Occipital lobe (tissue), 1 donor: ENCODE measurements at regions not wholly inside any gene's neighbourhood (a gene's known extent, or its start where the extent isn't known, plus 50 kb on each side); places are given as distances from the start of the nearest gene placed in this dataset.

Source experiments
- DNase-seq: peaks from one replicate; lab custom pipeline; 2025; lab: John Stamatoyannopoulos, UW

- no peak for DNase-seq
Measured at GRCh38 chr9:126125577-126125976, 201.1 kb upstream of the MVB12B start.

DNA sequence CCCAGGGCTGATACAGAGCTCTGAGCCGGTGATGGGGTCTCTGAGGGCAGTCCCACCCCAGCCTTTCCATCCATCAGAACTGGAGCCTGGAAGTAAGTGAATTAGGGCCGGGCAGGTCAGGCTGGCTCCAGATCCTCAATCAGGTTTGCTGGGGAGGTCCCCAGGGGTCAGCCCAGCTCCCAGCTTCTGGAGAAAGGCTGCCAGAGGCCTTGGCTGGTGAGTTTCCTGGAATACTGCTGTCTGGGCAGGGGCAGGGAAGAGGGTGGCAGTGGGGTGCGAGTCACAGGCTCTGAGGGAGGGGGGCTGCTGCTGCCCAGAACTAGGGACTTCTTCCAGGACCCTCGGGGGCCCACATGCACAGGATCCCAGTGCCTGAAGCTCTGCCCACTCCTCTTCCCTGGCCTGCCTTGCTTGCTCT lies 200.6 kb upstream of the MVB12B start:
- no peak for DNase-seq

DNA sequence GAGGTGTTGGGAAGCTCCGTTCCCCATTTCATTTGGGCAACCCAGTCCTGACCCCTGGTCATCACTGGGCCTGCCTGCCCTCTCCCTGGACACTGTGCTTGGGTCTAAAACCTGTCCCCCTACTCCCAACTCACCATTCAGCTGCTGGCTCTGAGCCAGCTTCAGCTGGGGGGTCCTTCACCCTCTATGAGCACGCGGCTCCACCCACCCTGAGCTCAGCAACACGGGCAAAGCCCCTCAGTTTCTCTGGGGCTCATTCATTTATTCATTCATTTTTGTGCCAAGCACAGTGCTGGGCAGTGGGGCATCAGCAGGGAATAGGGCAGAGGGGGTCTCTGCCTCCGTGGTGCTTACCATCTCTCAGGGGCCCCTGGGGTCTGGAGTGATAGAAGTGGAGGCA lies 199.8 kb upstream of the MVB12B start:
- no peak for DNase-seq

DNA sequence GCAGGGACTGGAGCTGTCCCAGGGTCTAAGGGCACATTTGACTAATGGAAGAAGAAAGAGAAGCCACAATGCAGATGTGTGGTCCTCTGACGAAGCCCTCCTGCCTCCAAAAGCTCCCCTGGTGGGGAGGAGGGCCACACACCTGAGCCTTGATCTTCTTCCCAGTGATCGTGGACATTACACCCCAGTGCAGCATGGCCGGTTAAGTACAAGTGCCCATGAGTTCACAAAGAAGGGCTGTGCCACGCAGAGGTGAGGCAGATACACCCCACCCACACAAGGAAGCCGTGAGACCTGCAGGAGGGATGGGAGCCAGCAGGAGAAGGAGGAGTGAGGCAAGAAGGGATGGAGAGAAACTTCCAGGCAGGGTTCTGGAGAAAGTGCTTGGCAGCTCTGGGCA lies 199.0 kb upstream of the MVB12B start:
- no peak for DNase-seq

DNA sequence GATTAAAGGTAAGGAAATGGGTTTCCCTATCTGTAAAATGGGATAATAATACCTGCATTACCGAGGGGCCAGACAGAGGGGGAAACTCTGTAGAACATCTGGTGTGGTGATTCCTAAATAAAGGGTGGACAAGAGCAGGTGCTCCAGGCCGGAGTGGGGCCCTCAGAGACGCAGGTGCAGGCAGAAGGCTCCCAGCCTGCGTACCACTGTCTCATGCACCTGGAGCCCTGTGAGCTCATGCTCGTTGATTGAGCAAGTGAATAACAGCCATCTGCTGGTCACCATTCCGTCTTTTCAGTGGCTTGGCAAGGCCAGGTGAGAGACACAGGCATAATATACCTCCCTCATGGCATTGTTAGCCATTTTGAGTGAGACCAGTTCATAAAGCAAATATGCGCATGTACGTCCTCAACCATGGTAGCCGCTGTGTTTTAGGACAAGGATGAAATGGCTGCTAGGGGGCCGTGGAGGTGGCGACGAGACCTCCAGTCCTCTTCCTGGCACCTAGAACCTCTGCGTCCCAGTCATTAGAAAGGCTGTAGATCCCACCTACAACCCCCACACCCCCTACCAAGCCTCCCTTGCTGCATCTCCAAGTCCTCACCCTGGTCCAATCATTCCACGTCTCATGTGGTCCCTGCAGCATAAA lies 198.0 kb upstream of the MVB12B start:
- DNase-seq = no peak

DNA sequence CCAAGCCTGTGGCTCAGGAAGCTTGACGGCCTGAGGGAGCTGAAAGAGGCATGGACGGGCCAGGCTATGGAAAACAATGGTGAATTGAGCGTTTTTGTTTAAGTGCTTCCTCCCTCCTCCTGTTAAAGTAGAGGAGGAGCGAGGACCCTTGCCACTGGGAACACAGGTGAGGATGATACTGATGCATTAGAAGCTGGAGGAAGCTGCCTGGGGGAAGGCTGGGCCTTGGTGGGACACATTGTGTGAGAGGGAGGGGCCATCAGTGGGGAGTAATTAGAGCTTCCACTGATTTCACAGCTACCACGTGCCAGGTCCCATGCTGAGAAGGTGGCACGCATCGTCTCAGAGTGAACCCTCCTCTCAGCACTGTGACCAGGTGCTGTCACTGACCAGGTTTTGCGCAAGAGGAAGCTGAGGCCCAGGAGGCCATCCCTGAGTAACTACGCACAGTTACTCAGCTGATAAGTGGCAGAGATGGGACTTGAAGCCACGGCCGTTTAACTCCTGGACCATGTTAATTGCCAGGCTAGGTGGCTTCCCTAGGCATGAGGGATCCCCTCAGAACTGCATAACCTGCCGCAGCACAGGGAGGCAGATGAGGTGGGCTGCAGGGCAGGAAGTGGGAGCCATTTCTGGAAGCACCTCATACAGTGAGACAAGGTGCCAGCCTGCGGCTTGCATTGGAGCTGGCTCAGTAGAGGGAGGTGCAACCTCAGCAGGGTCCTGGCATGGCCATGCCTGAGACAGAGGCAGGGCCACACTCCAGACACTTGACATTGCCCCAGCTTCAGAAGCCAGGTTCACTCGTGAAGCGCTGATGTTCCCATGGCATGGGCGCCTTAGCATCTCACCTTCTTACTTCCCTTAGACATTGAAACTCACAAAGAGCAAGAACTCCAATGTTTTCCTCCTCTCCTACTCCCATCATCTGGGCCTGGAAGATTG lies 195.3 kb upstream of the MVB12B start:
- no peak for DNase-seq

DNA sequence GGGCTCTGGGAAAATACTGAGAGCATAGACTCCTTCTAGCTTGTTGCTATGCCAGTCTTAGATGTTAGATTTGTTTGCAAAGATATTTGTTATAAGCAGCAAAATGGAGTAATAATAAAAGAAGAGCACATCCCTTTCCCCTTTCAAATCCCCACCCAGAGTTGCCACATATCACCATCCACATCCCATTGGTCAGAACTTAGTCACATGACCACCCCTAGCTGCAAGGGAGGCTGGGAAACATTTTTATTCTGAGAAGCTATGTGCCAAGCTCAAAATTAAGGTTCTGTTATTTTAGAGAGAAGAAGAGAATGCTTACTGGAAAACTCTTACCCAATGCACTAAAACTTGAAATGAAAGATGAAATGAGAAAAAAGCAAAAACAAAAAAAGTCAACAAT lies 193.9 kb upstream of the MVB12B start:
- DNase-seq = no peak

- DNase-seq = no peak
Measured at GRCh38 chr9:126144196-126144595, 182.4 kb upstream of the MVB12B start.

DNA sequence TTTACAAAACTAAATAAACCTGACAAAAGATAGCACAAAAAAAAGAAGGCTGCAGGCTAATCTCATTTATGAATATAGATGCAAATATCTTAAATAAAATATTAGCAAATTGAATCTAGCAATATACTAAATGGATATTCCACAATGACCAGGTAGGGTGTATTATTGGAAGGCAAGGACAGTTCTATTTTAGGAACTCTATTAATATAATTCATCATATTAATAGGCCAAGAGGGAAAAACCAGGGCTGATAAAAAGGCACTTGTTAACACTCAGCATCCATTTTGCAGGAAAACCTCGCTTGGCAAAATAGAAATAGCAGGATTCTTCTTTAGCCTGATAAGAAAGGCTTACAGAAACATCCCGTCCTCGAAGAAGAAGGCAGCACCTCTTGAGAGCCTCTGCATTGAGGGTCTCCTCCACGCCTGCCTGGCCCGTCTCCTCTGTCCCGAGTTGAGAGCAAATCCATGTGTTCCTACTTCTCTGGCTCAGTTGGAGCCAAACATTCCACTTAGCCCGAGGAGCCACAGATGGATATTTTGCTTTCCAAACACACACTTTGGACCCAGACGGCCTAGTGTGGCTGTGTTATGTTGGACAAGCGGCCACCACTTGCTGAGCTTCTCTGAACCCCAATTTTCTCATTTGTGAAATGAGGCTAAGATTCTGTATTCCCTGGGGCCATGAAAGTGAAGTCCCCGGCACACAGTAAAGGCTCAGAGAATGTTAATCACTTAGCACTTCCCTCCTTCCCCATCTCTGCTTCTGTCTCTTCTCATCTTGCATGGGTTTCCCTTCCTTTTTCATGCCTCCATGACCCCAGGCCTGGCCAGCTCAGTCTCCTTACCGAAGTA lies 181.8 kb upstream of the MVB12B start:
- DNase-seq = no peak

DNA sequence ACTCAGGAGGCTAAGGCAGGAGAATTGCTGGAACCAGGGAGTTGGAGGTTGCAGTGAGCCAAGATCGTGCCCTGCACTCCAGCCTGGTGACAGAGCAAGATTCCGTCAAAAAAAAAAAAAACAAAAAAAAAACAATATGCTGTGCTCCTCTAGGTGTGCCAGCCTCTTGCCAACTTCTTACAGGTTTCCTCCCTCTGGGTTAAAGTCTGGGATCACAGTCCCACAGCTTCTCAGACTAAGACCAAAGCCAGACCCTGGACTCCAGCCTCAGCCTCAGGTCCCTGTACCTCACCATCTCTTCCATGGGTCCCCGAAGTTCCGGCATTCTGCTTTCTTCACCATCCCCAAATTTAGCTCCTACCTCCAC lies 180.8 kb upstream of the MVB12B start:
- no peak for DNase-seq

- no peak for DNase-seq
Measured at GRCh38 chr9:126146254-126147145, 180.1 kb upstream of the MVB12B start.

DNA sequence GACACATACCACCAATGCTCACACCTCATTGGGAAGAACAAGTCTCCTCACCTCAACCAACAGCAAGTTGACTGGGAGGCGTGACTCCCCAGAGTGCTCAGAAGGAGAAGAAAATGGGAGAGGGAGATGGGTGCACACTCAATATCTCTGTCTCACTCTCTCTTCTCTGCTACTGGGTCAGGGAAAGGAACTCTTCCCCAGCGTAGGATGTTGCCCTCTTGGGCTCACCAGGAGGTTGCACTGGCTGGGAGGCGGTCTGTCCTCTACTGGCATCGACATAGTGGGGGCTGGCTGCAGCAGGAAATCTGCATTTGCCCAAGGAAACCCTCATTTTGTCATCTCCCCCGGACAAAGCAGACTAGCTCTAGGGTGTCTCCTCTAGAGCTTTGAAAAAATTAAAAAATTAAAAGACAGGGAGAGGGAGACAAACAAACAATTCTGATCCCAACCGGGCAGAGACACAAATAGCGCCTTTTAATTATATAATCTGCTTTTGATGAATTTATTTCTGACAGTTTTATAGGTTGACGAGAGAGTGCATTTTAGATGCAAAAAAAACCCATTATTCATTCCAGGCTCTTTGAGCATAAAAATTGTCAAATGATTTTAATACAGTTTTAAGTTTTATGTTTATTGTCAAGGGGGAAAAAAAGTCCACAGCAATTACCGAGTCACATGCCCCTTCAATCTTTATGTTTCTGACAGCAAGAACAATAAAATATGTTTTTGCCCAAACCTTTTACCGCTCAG lies 179.3 kb upstream of the MVB12B start:
- DNase-seq = no peak

DNA sequence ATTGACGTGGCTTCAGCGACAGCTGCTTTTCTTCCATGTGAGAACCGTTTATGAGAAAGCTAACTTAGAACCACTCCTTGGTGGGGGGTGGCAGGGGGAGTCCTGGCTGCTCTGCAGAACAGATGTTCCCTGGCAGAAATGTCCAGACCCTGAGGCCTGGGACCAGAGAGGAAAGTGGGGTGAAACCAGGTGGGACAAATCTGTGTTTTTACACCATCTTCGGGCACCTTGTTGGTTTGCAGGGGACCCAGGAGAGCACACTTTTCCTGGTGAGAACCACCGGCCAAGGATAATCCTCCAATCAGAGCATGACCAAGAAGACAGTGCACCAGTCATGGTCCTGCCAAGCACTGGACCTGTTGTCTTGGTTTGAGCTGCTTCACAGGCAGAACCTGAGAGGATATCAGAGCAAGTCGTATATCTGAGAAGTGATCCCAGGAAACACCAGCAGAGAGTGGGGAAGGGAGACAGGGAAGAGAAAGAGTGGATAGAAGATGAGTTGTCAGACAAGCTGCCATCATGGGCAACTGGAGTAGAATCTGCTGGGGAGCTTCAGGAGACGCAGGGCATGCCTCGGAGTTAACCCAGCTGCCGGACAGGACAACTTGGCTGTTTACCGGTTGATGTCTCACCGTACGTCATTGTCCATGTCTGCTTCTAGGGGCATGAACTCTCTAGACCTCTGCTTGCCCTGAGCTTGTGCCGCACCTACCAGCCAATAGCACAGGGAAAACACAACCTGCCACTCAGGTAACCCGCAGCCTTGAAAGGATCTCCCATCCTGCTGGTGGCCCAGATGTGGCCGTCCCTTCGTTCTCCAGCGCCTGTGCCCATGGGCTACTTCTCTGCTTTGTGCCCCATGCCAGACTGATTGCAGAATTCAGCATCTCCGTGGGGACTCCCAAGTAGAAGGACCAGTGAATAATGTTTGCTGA lies 178.4 kb upstream of the MVB12B start:
- no peak for DNase-seq

GRCh38 chr9:126148994-126149393 lies 177.6 kb upstream of the MVB12B start:
- DNase-seq = no peak

DNA sequence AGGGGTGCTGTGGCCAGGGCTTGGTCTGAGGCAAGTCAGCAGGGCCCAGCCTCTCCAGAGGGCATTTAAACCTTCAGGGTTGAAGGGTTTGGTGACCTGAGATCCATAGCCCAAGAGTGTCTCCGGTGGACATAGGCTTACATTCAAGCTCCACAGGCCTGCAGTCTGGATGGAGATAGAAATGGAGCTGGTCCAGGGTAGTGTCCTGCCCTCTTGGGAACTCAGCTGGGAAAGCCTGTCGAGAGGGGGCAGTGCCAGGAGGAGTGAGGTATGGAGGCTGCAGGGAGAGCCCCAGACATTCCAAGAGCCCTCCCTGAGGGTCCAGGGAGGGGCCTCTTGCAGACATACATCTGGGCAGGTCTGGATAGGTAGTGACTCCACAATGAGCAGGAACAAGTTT lies 177.0 kb upstream of the MVB12B start:
- DNase-seq = no peak

DNA sequence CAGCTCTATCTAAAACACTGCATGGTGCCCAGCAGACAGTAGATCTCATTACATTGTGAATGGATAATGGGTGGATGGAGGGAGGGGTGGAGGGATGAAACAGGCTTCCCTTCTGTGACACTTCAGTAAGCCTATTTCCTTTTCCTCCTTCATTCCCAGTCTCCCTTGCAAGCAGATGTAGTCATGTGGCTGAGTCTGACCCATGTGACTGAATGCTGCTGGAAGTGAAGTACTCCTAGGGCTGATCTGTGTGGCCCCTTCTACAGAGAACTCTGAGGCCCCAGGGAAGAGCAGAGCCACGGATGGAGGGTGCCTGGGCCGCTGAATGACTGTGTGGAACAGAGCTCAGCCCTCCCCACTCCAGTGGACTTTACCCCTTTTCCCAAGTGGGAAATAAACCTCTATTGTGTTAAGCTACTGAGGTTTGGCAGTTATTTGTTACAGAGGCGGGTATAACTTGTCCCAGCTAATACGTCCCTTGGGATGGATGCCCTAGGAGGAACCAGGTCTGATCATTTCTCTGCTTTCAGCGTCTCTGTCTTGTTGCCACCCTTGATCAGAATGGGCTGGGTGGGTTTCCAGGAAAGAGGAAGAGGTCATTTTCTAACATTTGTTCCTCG lies 176.1 kb upstream of the MVB12B start:
- DNase-seq = no peak

DNA sequence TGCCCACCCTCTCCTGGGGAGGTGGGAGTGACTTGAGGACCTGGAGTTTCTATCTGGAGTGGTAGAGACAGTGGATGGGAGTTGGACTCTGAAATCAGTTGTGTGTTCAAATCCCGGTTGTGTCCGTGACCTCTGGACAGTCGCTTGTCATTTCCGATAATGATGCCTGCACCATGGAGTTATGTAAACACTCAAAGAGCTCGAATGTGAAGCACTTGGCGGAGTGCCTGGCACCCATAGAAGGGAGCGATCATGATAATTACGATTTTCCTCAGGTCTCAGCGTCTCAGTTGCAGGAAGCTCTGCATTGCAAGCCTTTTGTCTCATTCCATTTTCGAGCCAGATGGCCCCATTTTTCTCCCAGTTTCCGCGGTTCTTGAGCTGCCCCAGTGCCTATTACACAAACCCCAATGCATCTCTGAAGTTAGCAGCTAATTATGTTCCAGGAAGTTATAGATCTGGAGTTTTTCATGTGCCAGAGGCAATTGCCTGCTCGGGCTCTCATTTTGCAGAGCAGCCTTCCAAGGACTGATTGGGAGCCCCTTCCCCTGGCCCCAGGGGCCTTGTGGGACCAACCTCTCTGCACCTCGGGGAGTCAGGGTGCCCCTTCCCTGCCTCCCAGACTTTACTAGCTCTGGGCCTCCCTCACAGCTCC lies 175.5 kb upstream of the MVB12B start:
- DNase-seq = no peak

GRCh38 chr9:126151686-126152134 lies 174.9 kb upstream of the MVB12B start:
- no peak for DNase-seq
